Fibroblast of lung (primary cell): ENCODE measurements at regions not wholly inside any gene's neighbourhood (a gene's known extent, or its start where the extent isn't known, plus 50 kb on each side); places are given as distances from the start of the nearest gene placed in this dataset.

ENCODE experiments used
- EZH2 ChIP-seq: IDR thresholded peaks from 2 replicates; pipeline ENCODE4 v1.5.1; 2012; ENCODE audit warnings: low read length, control low read depth, mild to moderate bottlenecking; ENCODE audit errors: missing control alignments
- TF ChIP-seq, protein P1 (sequence below), 2 donors: IDR thresholded peaks in 1 of 2; conservative IDR thresholded peaks in 1 of 2; 1 replicate in 1 of 2; 2 replicates in 1 of 2; pipeline ENCODE4 v1.5.1; 2011 to 2012; ENCODE audit warnings: low read length in 2 of 2, control low read depth in 1 of 2, inconsistent platforms in 1 of 2, low read depth in 1 of 2, mild to moderate bottlenecking in 1 of 2

DNA sequence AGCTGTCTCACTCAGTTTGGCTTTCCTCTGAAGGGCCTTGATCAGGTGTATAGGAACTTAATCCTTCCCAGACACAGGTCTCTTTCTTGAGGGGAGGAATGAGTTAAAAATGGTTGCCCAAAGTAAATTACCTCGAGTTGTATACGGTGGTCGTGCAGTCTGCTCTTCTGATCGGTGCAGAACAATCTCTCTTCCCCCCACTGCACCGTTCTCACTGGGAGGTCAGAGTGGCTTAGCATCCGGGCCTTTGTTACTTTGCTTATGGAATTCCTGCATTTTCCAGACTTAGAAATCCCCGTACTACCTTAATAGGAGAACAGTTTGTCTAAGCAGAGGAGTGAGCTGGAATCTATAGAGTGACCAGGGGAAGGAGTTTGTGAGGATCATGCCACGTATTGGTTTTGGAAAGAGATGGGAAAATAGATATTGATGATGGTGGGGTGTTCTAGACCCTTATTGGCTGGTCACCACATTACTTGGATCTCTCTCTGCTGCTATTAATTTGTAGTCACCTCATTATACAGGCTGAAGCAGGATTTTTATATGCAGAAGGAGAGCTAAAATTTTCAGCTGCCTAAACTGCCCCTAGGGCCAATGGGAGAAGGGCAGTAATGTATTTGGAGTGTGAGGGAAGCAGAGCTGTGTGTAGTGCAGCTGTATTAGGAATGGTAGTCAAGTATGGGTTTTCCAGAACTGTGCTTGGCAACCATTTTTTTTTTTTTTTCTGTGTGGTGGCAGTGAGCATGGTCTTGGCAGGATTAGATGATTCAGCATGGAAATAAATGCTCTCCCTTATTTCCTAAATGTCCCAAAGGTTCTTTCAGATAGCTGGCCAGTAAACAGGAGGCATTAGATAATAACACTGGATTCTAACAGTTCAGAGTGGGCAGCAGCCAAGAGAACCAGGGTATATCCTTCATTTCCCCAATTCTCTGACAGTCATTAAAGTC is 81.5 kb downstream of the NDUFS5 start:
- no peak for TF ChIP-seq EZH2
- TF ChIP-seq, protein P1, sequence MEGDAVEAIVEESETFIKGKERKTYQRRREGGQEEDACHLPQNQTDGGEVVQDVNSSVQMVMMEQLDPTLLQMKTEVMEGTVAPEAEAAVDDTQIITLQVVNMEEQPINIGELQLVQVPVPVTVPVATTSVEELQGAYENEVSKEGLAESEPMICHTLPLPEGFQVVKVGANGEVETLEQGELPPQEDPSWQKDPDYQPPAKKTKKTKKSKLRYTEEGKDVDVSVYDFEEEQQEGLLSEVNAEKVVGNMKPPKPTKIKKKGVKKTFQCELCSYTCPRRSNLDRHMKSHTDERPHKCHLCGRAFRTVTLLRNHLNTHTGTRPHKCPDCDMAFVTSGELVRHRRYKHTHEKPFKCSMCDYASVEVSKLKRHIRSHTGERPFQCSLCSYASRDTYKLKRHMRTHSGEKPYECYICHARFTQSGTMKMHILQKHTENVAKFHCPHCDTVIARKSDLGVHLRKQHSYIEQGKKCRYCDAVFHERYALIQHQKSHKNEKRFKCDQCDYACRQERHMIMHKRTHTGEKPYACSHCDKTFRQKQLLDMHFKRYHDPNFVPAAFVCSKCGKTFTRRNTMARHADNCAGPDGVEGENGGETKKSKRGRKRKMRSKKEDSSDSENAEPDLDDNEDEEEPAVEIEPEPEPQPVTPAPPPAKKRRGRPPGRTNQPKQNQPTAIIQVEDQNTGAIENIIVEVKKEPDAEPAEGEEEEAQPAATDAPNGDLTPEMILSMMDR (conservative IDR thresholded peaks at IDR 0.05 in 1 of 2, IDR thresholded peaks at IDR 0.05 in 1 of 2; ENCODE audit: low read depth in 1 of 2, low read length in 2 of 2) = no peak
